ENCODE measurements at regions not wholly inside any gene's neighbourhood (a gene's known extent, or its start where the extent isn't known, plus 50 kb on each side); places are given as distances from the start of the nearest gene placed in this dataset.

DNA sequence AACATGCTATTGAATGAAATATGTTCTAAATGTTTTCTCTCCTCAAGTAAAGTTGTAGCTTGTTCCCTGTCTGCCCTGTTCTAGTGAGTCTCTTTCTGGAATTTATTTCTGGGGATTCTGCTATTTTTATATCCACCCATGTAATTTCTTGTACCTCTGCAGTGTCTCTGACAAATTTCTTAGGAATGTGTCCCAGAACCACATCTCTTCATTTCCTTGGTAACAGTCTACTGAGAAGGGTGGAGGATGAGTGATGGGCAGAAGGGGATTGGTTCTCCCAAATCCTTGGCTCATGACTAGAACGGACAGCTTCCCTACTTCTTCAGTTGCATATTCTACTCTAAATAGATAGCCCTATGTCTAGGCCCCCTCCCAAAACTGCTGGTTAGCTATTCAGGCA, 490.6 kb upstream of the LINC00305 start:
- TF ChIP-seq, protein P1, sequence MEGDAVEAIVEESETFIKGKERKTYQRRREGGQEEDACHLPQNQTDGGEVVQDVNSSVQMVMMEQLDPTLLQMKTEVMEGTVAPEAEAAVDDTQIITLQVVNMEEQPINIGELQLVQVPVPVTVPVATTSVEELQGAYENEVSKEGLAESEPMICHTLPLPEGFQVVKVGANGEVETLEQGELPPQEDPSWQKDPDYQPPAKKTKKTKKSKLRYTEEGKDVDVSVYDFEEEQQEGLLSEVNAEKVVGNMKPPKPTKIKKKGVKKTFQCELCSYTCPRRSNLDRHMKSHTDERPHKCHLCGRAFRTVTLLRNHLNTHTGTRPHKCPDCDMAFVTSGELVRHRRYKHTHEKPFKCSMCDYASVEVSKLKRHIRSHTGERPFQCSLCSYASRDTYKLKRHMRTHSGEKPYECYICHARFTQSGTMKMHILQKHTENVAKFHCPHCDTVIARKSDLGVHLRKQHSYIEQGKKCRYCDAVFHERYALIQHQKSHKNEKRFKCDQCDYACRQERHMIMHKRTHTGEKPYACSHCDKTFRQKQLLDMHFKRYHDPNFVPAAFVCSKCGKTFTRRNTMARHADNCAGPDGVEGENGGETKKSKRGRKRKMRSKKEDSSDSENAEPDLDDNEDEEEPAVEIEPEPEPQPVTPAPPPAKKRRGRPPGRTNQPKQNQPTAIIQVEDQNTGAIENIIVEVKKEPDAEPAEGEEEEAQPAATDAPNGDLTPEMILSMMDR (IDR thresholded peaks at IDR 0.05; ENCODE audit: low read depth, low read length) = no peak
- TF ChIP-seq POLR2A (IDR thresholded peaks at IDR 0.05; ENCODE audit: extremely low read depth, insufficient read length) (no peak), MYC (IDR thresholded peaks at IDR 0.05; ENCODE audit: low read depth, low read length) (no peak)
- TF ChIP-seq, protein P2, sequence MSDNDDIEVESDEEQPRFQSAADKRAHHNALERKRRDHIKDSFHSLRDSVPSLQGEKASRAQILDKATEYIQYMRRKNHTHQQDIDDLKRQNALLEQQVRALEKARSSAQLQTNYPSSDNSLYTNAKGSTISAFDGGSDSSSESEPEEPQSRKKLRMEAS (IDR thresholded peaks at IDR 0.05; ENCODE audit: low read depth, low read length) = no peak
